ENCODE measurements at regions not wholly inside any gene's neighbourhood (a gene's known extent, or its start where the extent isn't known, plus 50 kb on each side); places are given as distances from the start of the nearest gene placed in this dataset.

DNA sequence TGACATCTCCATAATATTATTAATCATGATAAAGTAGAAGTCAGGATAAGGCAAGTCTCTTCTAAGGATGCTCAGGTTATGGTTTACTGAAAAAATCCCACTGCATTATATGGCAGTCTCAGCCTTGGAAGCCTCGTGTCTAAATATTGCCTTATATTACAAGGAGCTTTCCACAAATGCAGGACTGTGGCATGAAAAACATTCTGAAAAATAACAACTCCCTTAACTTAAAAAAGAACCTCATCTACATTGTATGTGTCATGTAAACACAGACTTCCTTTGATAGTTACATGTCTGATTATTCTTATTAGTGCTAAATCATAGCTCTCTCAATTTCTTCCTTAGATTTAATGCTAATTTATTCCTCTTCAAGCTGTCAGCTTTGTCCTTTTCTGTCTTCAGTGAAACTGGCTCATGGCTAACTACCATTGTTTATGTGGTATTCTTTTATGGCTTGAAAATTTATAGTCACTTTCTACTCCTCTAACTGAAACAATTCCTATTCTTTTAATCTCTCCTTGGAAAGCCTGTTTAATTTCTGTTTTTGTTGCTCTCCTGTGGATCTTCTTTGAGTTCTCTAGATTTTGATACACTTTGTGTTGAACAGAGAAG, 156.1 kb downstream of the KIF20B start:
- H3K27ac ChIP-seq (ENCODE audit: low read depth, low read length): no peak overlapping the region
- H3K4me3 ChIP-seq (ENCODE audit: low read depth in 1 of 2, low read length in 2 of 2): no peak overlapping the region
- H3K4me1 ChIP-seq (ENCODE audit: insufficient read depth, low read length): no peaks in the 10 kb centered on the region
- H3K27me3 ChIP-seq (ENCODE audit: control insufficient read depth in 1 of 2, insufficient read depth in 2 of 2, low read length in 2 of 2): no peaks in the 10 kb centered on the region
- H3K9me3 ChIP-seq (ENCODE audit: low read length): no peaks in the 10 kb centered on the region
- H3K9ac ChIP-seq (ENCODE audit: low read length): no peak overlapping the region
- no peaks in the 10 kb centered on the region for H3K36me3 ChIP-seq (ENCODE audit: insufficient read depth, low read length)

DNA sequence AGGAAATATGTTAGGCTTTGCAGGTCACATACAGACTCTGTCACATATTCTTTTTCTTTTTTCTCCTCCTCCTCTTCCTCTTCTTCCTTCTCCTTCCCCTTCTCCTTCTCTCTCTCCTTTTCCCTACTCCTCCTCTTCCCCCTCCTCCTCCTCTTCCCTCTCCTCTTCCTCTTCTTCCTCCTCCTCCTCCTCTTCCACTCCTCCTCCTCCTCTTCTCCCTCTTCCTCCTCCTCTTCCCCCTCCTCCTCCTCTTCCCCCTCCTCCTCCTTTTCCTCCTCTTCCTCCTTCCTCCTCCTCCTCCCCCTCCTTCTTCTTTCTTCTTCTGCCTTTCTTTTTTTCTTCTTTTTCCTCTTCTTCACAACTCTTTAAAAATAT, 159.8 kb downstream of the KIF20B start:
- Histone ChIP-seq H3K36me3 (ENCODE audit: insufficient read depth, low read length) (no peaks in the 10 kb centered on the region), H3K27me3 (ENCODE audit: control insufficient read depth in 1 of 2, insufficient read depth in 2 of 2, low read length in 2 of 2) (no peaks in the 10 kb centered on the region), H3K27ac (ENCODE audit: low read depth, low read length) (no peak overlapping the region), H3K4me3 (ENCODE audit: low read depth in 1 of 2, low read length in 2 of 2) (peak overlapping the region in 1 of 2 donors; percentile 16), H3K9ac (ENCODE audit: low read length) (no peak overlapping the region), H3K9me3 (ENCODE audit: low read length) (no peaks in the 10 kb centered on the region), H3K4me1 (ENCODE audit: insufficient read depth, low read length) (no peaks in the 10 kb centered on the region)

GRCh38 chr10:89861584-89862301, 160.4 kb downstream of the KIF20B start:
- no peaks in the 10 kb centered on the region for H3K4me1 ChIP-seq (ENCODE audit: insufficient read depth, low read length)
- no peak overlapping the region for H3K4me3 ChIP-seq (ENCODE audit: low read depth in 1 of 2, low read length in 2 of 2)
- no peak overlapping the region for H3K9ac ChIP-seq (ENCODE audit: low read length)
- H3K27ac ChIP-seq (ENCODE audit: low read depth, low read length): no peak overlapping the region
- no peaks in the 10 kb centered on the region for H3K36me3 ChIP-seq (ENCODE audit: insufficient read depth, low read length)
- H3K27me3 ChIP-seq (ENCODE audit: control insufficient read depth in 1 of 2, insufficient read depth in 2 of 2, low read length in 2 of 2): no peaks in the 10 kb centered on the region
- no peaks in the 10 kb centered on the region for H3K9me3 ChIP-seq (ENCODE audit: low read length)

GRCh38 chr10:89867964-89868363, 166.6 kb downstream of the KIF20B start:
- Histone ChIP-seq H3K36me3 (ENCODE audit: insufficient read depth, low read length) (no peaks in the 10 kb centered on the region), H3K4me3 (ENCODE audit: low read depth in 1 of 2, low read length in 2 of 2) (no peak overlapping the region), H3K4me1 (ENCODE audit: insufficient read depth, low read length) (no peaks in the 10 kb centered on the region), H3K27ac (ENCODE audit: low read depth, low read length) (no peak overlapping the region), H3K9me3 (ENCODE audit: low read length) (no peaks in the 10 kb centered on the region), H3K27me3 (ENCODE audit: control insufficient read depth in 1 of 2, insufficient read depth in 2 of 2, low read length in 2 of 2) (no peaks in the 10 kb centered on the region), H3K9ac (ENCODE audit: low read length) (no peak overlapping the region)

GRCh38 chr10:89869180-89869579, 167.8 kb downstream of the KIF20B start:
- Histone ChIP-seq H3K4me3 (ENCODE audit: low read depth in 1 of 2, low read length in 2 of 2) (no peak overlapping the region), H3K36me3 (ENCODE audit: insufficient read depth, low read length) (no peaks in the 10 kb centered on the region), H3K9me3 (ENCODE audit: low read length) (no peaks in the 10 kb centered on the region), H3K9ac (ENCODE audit: low read length) (no peak overlapping the region), H3K4me1 (ENCODE audit: insufficient read depth, low read length) (no peaks in the 10 kb centered on the region), H3K27me3 (ENCODE audit: control insufficient read depth in 1 of 2, insufficient read depth in 2 of 2, low read length in 2 of 2) (no peaks in the 10 kb centered on the region), H3K27ac (ENCODE audit: low read depth, low read length) (no peak overlapping the region)

- Histone ChIP-seq H3K4me1 (ENCODE audit: insufficient read depth, low read length) (no peaks in the 10 kb centered on the region), H3K27me3 (ENCODE audit: control insufficient read depth in 1 of 2, insufficient read depth in 2 of 2, low read length in 2 of 2) (no peaks in the 10 kb centered on the region), H3K36me3 (ENCODE audit: insufficient read depth, low read length) (no peaks in the 10 kb centered on the region), H3K27ac (ENCODE audit: low read depth, low read length) (no peak overlapping the region), H3K9me3 (ENCODE audit: low read length) (no peaks in the 10 kb centered on the region), H3K4me3 (ENCODE audit: low read depth in 1 of 2, low read length in 2 of 2) (no peak overlapping the region), H3K9ac (ENCODE audit: low read length) (no peak overlapping the region)
Measured at GRCh38 chr10:89869592-89870156, 168.3 kb downstream of the KIF20B start.

DNA sequence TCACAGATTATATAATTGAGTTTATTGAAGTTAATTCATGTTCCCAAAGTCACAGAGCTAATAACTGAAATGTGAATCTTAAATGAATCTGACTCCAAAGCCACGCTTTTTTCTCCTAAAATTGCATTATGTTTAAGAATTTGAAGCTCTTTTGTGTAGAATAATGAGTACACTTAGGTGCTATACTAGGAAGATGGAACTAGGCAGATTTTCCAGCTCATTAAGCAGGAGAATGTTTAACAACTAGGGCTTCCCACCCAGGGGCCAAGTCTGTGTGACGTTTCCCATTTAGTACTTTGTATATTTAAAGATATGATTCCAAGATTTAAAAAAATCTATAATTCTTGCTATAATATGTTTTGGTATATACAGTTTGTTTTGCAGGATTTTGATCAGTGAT, 169.5 kb downstream of the KIF20B start:
- Histone ChIP-seq H3K27me3 (ENCODE audit: control insufficient read depth in 1 of 2, insufficient read depth in 2 of 2, low read length in 2 of 2) (no peaks in the 10 kb centered on the region), H3K9me3 (ENCODE audit: low read length) (no peaks in the 10 kb centered on the region), H3K36me3 (ENCODE audit: insufficient read depth, low read length) (no peaks in the 10 kb centered on the region), H3K9ac (ENCODE audit: low read length) (no peak overlapping the region), H3K4me1 (ENCODE audit: insufficient read depth, low read length) (no peaks in the 10 kb centered on the region), H3K4me3 (ENCODE audit: low read depth in 1 of 2, low read length in 2 of 2) (no peak overlapping the region), H3K27ac (ENCODE audit: low read depth, low read length) (no peak overlapping the region)

- no peaks in the 10 kb centered on the region for H3K9me3 ChIP-seq (ENCODE audit: low read length)
Measured at GRCh38 chr10:89873055-89873454, 171.7 kb downstream of the KIF20B start.

DNA sequence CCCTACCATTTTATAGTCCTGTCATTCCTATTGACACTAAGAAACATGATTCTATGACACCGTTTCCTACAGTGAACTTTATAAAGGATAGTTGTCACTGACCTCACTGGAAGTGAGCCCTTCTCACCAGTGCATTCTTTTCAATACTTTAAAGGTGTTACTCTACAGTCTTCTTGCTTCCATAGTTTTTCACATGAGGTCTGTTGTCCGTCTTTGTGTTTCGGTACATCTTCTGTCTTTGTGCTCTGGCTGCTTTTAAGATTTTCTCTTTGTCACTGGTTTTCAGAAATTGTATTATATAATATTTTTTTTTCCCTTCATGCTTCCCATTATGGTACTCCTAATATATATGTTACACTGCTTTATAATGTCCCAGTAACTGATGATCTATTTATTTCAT, 174.2 kb downstream of the KIF20B start:
- Histone ChIP-seq H3K4me1 (ENCODE audit: insufficient read depth, low read length) (no peaks in the 10 kb centered on the region), H3K9ac (ENCODE audit: low read length) (no peak overlapping the region), H3K27me3 (ENCODE audit: control insufficient read depth in 1 of 2, insufficient read depth in 2 of 2, low read length in 2 of 2) (no peaks in the 10 kb centered on the region), H3K36me3 (ENCODE audit: insufficient read depth, low read length) (no peaks in the 10 kb centered on the region), H3K27ac (ENCODE audit: low read depth, low read length) (no peak overlapping the region), H3K4me3 (ENCODE audit: low read depth in 1 of 2, low read length in 2 of 2) (no peak overlapping the region), H3K9me3 (ENCODE audit: low read length) (no peaks in the 10 kb centered on the region)

More at GRCh38 chr10:89873055-89873454, 171.7 kb downstream of the KIF20B start:
- Histone ChIP-seq H3K4me3 (ENCODE audit: low read depth in 1 of 2, low read length in 2 of 2) (no peak overlapping the region), H3K36me3 (ENCODE audit: insufficient read depth, low read length) (no peaks in the 10 kb centered on the region), H3K27me3 (ENCODE audit: control insufficient read depth in 1 of 2, insufficient read depth in 2 of 2, low read length in 2 of 2) (no peaks in the 10 kb centered on the region), H3K4me1 (ENCODE audit: insufficient read depth, low read length) (no peaks in the 10 kb centered on the region), H3K27ac (ENCODE audit: low read depth, low read length) (no peak overlapping the region), H3K9ac (ENCODE audit: low read length) (no peak overlapping the region)

GRCh38 chr10:89879121-89879520, 177.7 kb downstream of the KIF20B start:
- no peaks in the 10 kb centered on the region for H3K9me3 ChIP-seq (ENCODE audit: low read length)
- H3K4me1 ChIP-seq (ENCODE audit: insufficient read depth, low read length): no peaks in the 10 kb centered on the region
- no peak overlapping the region for H3K9ac ChIP-seq (ENCODE audit: low read length)
- no peaks in the 10 kb centered on the region for H3K36me3 ChIP-seq (ENCODE audit: insufficient read depth, low read length)
- H3K4me3 ChIP-seq (ENCODE audit: low read depth in 1 of 2, low read length in 2 of 2): no peak overlapping the region
- H3K27ac ChIP-seq (ENCODE audit: low read depth, low read length): no peak overlapping the region
- no peaks in the 10 kb centered on the region for H3K27me3 ChIP-seq (ENCODE audit: control insufficient read depth in 1 of 2, insufficient read depth in 2 of 2, low read length in 2 of 2)

DNA sequence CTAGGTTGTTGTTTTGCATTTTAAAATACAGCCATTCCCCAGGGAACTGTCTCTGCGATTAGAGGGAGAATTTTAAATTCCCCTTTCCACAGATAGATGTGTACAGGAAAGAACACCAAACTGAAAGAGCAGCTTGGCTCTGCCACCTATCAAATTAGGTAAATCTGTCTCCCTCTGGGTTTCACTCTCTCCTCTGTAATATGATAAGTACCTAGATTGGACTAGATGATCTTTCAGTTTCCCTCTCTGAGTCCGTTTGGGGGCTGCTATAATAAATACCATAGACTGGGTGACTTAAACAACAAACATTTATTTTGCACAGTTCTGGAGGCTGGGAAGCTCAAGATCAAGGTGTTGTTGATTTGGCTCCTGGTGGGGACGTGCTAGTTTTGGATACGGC, 186.0 kb downstream of the KIF20B start:
- H3K9me3 ChIP-seq (ENCODE audit: low read length): no peaks in the 10 kb centered on the region
- H3K9ac ChIP-seq (ENCODE audit: low read length): no peak overlapping the region
- no peaks in the 10 kb centered on the region for H3K4me1 ChIP-seq (ENCODE audit: insufficient read depth, low read length)
- H3K27me3 ChIP-seq (ENCODE audit: control insufficient read depth in 1 of 2, insufficient read depth in 2 of 2, low read length in 2 of 2): no peaks in the 10 kb centered on the region
- H3K36me3 ChIP-seq (ENCODE audit: insufficient read depth, low read length): no peaks in the 10 kb centered on the region
- no peak overlapping the region for H3K27ac ChIP-seq (ENCODE audit: low read depth, low read length)
- H3K4me3 ChIP-seq (ENCODE audit: low read depth in 1 of 2, low read length in 2 of 2): no peak overlapping the region

- Histone ChIP-seq H3K9me3 (ENCODE audit: low read length) (no peaks in the 10 kb centered on the region), H3K36me3 (ENCODE audit: insufficient read depth, low read length) (no peaks in the 10 kb centered on the region), H3K27ac (ENCODE audit: low read depth, low read length) (no peak overlapping the region), H3K4me1 (ENCODE audit: insufficient read depth, low read length) (no peaks in the 10 kb centered on the region), H3K9ac (ENCODE audit: low read length) (no peak overlapping the region), H3K4me3 (ENCODE audit: low read depth in 1 of 2, low read length in 2 of 2) (no peak overlapping the region), H3K27me3 (ENCODE audit: control insufficient read depth in 1 of 2, insufficient read depth in 2 of 2, low read length in 2 of 2) (no peaks in the 10 kb centered on the region)
Measured at GRCh38 chr10:89887830-89888229, 186.4 kb downstream of the KIF20B start.
